ENCODE measurements at regions not wholly inside any gene's neighbourhood (a gene's known extent, or its start where the extent isn't known, plus 50 kb on each side); places are given as distances from the start of the nearest gene placed in this dataset.
A peak's percentile ranks its signal among the peaks of the same experiment; 100 is the strongest.

GRCh38 chr6:139628270-139628669 lies 253.8 kb upstream of the CITED2 start:
- Histone ChIP-seq H3K9ac (ENCODE audit: low read depth, low read length) (no peak overlapping the region), H3K4me3 (ENCODE audit: low read length) (no peak overlapping the region), H3K36me3 (ENCODE audit: insufficient read depth, low read length) (no peaks in the 10 kb centered on the region), H3K9me3 (ENCODE audit: insufficient read depth, low read depth, low read length) (no peaks in the 10 kb centered on the region), H3K27me3 (ENCODE audit: insufficient read depth, low read length) (no peaks in the 10 kb centered on the region), H3K4me1 (ENCODE audit: insufficient read depth, low read length) (peaks cover 26% of the 10 kb centered on the region), H3K27ac (ENCODE audit: low read depth, low read length) (no peak overlapping the region)
- WGBS = 100% methylated on average over 1 of the region's 1 CpG

- H3K27me3 ChIP-seq (ENCODE audit: insufficient read depth, low read length) = no peaks in the 10 kb centered on the region
- no peaks in the 10 kb centered on the region for H3K36me3 ChIP-seq (ENCODE audit: insufficient read depth, low read length)
- no peaks in the 10 kb centered on the region for H3K9me3 ChIP-seq (ENCODE audit: insufficient read depth, low read depth, low read length)
- 4% methylated on average over 1 of the region's 1 CpG for WGBS
- H3K9ac ChIP-seq (ENCODE audit: low read depth, low read length) = no peak overlapping the region
- H3K4me1 ChIP-seq (ENCODE audit: insufficient read depth, low read length) = peaks cover 26% of the 10 kb centered on the region
- peak overlapping the region; percentile 66; the same call in 1 of the 2 replicates for H3K27ac ChIP-seq (ENCODE audit: low read depth, low read length)
- H3K4me3 ChIP-seq (ENCODE audit: low read length) = no peak overlapping the region
These were observed 252.6 kb upstream of the CITED2 start for GRCh38 chr6:139627091-139627490.

GRCh38 chr6:139625998-139626975 lies 251.8 kb upstream of the CITED2 start:
- 50% methylated on average over 3 of the region's 5 CpGs for WGBS
- Histone ChIP-seq H3K4me1 (ENCODE audit: insufficient read depth, low read length) (peaks cover 26% of the 10 kb centered on the region), H3K27me3 (ENCODE audit: insufficient read depth, low read length) (no peaks in the 10 kb centered on the region), H3K27ac (ENCODE audit: low read depth, low read length) (peak overlapping the region; percentile 11; the same call in 1 of the 2 replicates), H3K36me3 (ENCODE audit: insufficient read depth, low read length) (no peaks in the 10 kb centered on the region), H3K9ac (ENCODE audit: low read depth, low read length) (no peak overlapping the region), H3K9me3 (ENCODE audit: insufficient read depth, low read depth, low read length) (no peaks in the 10 kb centered on the region), H3K4me3 (ENCODE audit: low read length) (no peak overlapping the region)

- peaks cover 26% of the 10 kb centered on the region for H3K4me1 ChIP-seq (ENCODE audit: insufficient read depth, low read length)
- no peaks in the 10 kb centered on the region for H3K27me3 ChIP-seq (ENCODE audit: insufficient read depth, low read length)
- H3K36me3 ChIP-seq (ENCODE audit: insufficient read depth, low read length) = no peaks in the 10 kb centered on the region
- 90% methylated on average over 6 of the region's 6 CpGs for WGBS
- H3K27ac ChIP-seq (ENCODE audit: low read depth, low read length) = no peak overlapping the region
- H3K4me3 ChIP-seq (ENCODE audit: low read length) = no peak overlapping the region
- H3K9ac ChIP-seq (ENCODE audit: low read depth, low read length) = no peak overlapping the region
- no peaks in the 10 kb centered on the region for H3K9me3 ChIP-seq (ENCODE audit: insufficient read depth, low read depth, low read length)
These were observed 250.9 kb upstream of the CITED2 start for GRCh38 chr6:139625081-139625939.

GRCh38 chr6:139623372-139623771 lies 248.9 kb upstream of the CITED2 start:
- H3K27ac ChIP-seq (ENCODE audit: low read depth, low read length) = no peak overlapping the region
- no peak overlapping the region for H3K9ac ChIP-seq (ENCODE audit: low read depth, low read length)
- no peaks in the 10 kb centered on the region for H3K36me3 ChIP-seq (ENCODE audit: insufficient read depth, low read length)
- H3K27me3 ChIP-seq (ENCODE audit: insufficient read depth, low read length) = no peaks in the 10 kb centered on the region
- 96% methylated on average over 4 of the region's 4 CpGs for WGBS
- no peaks in the 10 kb centered on the region for H3K9me3 ChIP-seq (ENCODE audit: insufficient read depth, low read depth, low read length)
- H3K4me3 ChIP-seq (ENCODE audit: low read length) = no peak overlapping the region
- H3K4me1 ChIP-seq (ENCODE audit: insufficient read depth, low read length) = peaks cover 25% of the 10 kb centered on the region

GRCh38 chr6:139613496-139613895 lies 239.0 kb upstream of the CITED2 start:
- H3K27ac ChIP-seq (ENCODE audit: low read depth, low read length) = no peak overlapping the region
- H3K4me3 ChIP-seq (ENCODE audit: low read length) = no peak overlapping the region
- peaks cover 28% of the 10 kb centered on the region for H3K4me1 ChIP-seq (ENCODE audit: insufficient read depth, low read length)
- no peaks in the 10 kb centered on the region for H3K9me3 ChIP-seq (ENCODE audit: insufficient read depth, low read depth, low read length)
- no peaks in the 10 kb centered on the region for H3K27me3 ChIP-seq (ENCODE audit: insufficient read depth, low read length)
- H3K36me3 ChIP-seq (ENCODE audit: insufficient read depth, low read length) = no peaks in the 10 kb centered on the region
- 100% methylated on average over 1 of the region's 1 CpG for WGBS
- H3K9ac ChIP-seq (ENCODE audit: low read depth, low read length) = no peak overlapping the region

GRCh38 chr6:139612135-139612465 lies 237.7 kb upstream of the CITED2 start:
- Histone ChIP-seq H3K9me3 (ENCODE audit: insufficient read depth, low read depth, low read length) (no peaks in the 10 kb centered on the region), H3K27me3 (ENCODE audit: insufficient read depth, low read length) (no peaks in the 10 kb centered on the region), H3K36me3 (ENCODE audit: insufficient read depth, low read length) (no peaks in the 10 kb centered on the region), H3K4me1 (ENCODE audit: insufficient read depth, low read length) (peaks cover 42% of the 10 kb centered on the region), H3K4me3 (ENCODE audit: low read length) (no peak overlapping the region), H3K9ac (ENCODE audit: low read depth, low read length) (no peak overlapping the region), H3K27ac (ENCODE audit: low read depth, low read length) (peak overlapping the region; percentile 26; the same call in 1 of the 2 replicates)

- Histone ChIP-seq H3K4me1 (ENCODE audit: insufficient read depth, low read length) (peaks cover 47% of the 10 kb centered on the region), H3K36me3 (ENCODE audit: insufficient read depth, low read length) (no peaks in the 10 kb centered on the region), H3K9ac (ENCODE audit: low read depth, low read length) (no peak overlapping the region), H3K27me3 (ENCODE audit: insufficient read depth, low read length) (no peaks in the 10 kb centered on the region), H3K27ac (ENCODE audit: low read depth, low read length) (peak overlapping the region; percentile 26; the same call in 1 of the 2 replicates), H3K9me3 (ENCODE audit: insufficient read depth, low read depth, low read length) (no peaks in the 10 kb centered on the region), H3K4me3 (ENCODE audit: low read length) (no peak overlapping the region)
- WGBS = 68% methylated on average over 7 of the region's 8 CpGs
These were observed 237.1 kb upstream of the CITED2 start for GRCh38 chr6:139611327-139612134.

- 92% methylated on average over 2 of the region's 3 CpGs for WGBS
- Histone ChIP-seq H3K4me1 (ENCODE audit: insufficient read depth, low read length) (peaks cover 47% of the 10 kb centered on the region), H3K9ac (ENCODE audit: low read depth, low read length) (no peak overlapping the region), H3K27me3 (ENCODE audit: insufficient read depth, low read length) (no peaks in the 10 kb centered on the region), H3K9me3 (ENCODE audit: insufficient read depth, low read depth, low read length) (no peaks in the 10 kb centered on the region), H3K36me3 (ENCODE audit: insufficient read depth, low read length) (no peaks in the 10 kb centered on the region), H3K4me3 (ENCODE audit: low read length) (no peak overlapping the region), H3K27ac (ENCODE audit: low read depth, low read length) (no peak overlapping the region)
These were observed 234.2 kb upstream of the CITED2 start for GRCh38 chr6:139608466-139609261.

GRCh38 chr6:139605350-139605749 lies 230.9 kb upstream of the CITED2 start:
- Histone ChIP-seq H3K27ac (ENCODE audit: low read depth, low read length) (no peak overlapping the region), H3K9me3 (ENCODE audit: insufficient read depth, low read depth, low read length) (no peaks in the 10 kb centered on the region), H3K36me3 (ENCODE audit: insufficient read depth, low read length) (no peaks in the 10 kb centered on the region), H3K9ac (ENCODE audit: low read depth, low read length) (no peak overlapping the region), H3K4me3 (ENCODE audit: low read length) (no peak overlapping the region), H3K27me3 (ENCODE audit: insufficient read depth, low read length) (no peaks in the 10 kb centered on the region), H3K4me1 (ENCODE audit: insufficient read depth, low read length) (peaks cover 26% of the 10 kb centered on the region)
- WGBS = 97% methylated on average over 3 of the region's 3 CpGs
